ENCODE measurements at regions not wholly inside any gene's neighbourhood (a gene's known extent, or its start where the extent isn't known, plus 50 kb on each side); places are given as distances from the start of the nearest gene placed in this dataset.
A peak's percentile ranks its signal among the peaks of the same experiment; 100 is the strongest.

DNA sequence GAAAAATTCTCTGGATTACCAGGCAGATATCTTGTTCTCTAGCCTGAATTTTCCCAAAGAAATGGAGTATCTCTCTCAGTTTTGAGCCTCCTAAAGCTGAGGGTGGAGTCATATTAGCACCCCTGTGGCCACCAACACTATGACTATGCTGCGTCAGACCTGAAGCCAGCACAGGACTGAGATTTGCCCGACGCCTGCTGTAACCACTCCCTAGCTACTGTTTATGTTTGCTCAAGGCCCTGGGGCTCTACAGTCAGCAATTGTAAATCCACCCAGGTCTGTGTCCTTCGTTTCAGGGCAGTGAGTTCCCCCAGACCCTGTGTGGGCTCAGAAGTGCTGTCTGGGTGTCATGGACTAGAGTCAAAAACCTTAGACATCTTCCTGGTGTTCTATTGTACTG is 61.4 kb downstream of the ZXDA start:
- no peak for DNase-seq (ENCODE audit: extremely low read depth, low read depth)
- TF ChIP-seq, protein P1, sequence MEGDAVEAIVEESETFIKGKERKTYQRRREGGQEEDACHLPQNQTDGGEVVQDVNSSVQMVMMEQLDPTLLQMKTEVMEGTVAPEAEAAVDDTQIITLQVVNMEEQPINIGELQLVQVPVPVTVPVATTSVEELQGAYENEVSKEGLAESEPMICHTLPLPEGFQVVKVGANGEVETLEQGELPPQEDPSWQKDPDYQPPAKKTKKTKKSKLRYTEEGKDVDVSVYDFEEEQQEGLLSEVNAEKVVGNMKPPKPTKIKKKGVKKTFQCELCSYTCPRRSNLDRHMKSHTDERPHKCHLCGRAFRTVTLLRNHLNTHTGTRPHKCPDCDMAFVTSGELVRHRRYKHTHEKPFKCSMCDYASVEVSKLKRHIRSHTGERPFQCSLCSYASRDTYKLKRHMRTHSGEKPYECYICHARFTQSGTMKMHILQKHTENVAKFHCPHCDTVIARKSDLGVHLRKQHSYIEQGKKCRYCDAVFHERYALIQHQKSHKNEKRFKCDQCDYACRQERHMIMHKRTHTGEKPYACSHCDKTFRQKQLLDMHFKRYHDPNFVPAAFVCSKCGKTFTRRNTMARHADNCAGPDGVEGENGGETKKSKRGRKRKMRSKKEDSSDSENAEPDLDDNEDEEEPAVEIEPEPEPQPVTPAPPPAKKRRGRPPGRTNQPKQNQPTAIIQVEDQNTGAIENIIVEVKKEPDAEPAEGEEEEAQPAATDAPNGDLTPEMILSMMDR (IDR thresholded peaks at IDR 0.05; ENCODE audit: low read depth, low read length, missing control alignments): no peak
- H3K4me3 ChIP-seq (replicated peaks; ENCODE audit: low read depth, low read length): no peak overlapping the region

DNA sequence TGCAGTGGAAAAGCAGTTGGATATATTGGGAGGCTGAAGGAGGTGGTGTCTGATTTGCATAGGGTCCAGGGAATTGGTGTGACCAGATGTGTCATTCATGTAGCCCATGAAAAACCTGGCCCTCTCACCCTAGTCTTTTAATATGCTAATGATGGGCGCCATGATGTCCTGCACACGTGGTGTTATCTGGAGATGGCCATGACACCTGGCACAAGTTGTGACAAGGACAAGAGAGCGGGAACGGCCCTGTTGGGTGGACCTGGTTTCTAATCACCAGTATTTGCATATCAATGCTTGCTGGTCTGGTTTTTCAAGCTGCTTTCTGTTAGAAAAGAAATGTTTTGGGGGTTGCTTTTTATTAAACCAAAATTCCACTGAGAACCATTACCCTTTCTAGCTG is 87.4 kb downstream of the ZXDA start:
- DNase-seq (ENCODE audit: extremely low read depth, low read depth): no peak
- H3K4me3 ChIP-seq (replicated peaks; ENCODE audit: low read depth, low read length): no peak overlapping the region
- TF ChIP-seq, protein P1 (IDR thresholded peaks at IDR 0.05; ENCODE audit: low read depth, low read length, missing control alignments): no peak

DNA sequence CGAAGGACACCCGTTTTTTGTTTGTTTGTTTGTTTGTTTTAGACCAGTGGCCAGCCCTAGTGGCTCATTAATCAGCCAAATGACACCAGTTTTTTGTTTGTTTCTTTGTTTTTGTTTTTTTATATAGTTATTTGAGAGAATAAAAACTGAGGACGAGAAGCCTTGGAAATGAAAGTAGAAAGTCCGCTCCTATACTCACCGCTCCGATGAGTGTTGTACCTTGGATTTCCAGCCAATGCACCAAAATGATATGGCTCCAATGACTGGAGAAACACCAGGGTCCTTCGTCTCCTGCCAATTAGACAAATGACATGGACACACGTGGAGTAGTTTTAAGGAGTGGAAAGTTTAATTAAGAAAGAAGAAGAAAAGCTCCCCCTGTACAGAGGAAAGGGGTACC is 87.9 kb downstream of the ZXDA start:
- H3K4me3 ChIP-seq (replicated peaks; ENCODE audit: low read depth, low read length): no peak overlapping the region
- TF ChIP-seq, protein P1 (IDR thresholded peaks at IDR 0.05; ENCODE audit: low read depth, low read length, missing control alignments): no peak
- DNase-seq (ENCODE audit: extremely low read depth, low read depth): no peak

DNA sequence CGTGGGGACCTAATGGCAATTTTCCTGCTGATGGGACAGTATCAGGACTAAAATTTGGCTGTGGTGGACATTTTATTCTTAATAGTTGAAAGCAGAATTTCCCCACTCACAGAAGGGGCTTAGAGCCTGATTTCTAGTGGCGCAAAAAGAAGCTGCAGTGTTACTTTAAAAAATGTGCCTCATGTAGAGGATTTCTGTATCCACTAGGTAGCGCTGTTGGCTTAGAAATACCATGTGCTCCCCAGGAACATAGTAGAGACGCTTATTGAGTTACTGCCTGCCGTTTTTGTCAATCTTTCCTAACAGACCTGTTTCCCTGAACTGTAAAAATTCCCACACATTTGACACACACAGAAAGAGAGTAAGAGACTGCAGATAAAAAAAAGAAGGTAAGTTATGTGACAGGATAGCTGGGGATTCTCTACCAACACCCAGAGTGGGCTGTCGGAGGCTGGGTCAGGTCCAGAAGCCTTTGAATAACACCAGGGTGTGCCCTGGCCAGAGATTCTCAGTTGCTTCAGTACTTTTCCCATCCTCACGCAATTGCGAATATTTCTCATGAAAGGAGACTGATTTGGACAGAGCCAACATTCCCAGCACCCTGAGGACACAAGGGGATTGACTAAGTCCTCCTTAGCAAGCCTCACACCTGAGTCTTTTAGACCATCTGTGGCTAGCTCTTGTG is 88.4 kb downstream of the ZXDA start:
- H3K4me3 ChIP-seq (replicated peaks; ENCODE audit: low read depth, low read length): no peak overlapping the region
- TF ChIP-seq, protein P1 (IDR thresholded peaks at IDR 0.05; ENCODE audit: low read depth, low read length, missing control alignments): peak; percentile 33
- peak; percentile 16 for DNase-seq (ENCODE audit: extremely low read depth, low read depth)

DNA sequence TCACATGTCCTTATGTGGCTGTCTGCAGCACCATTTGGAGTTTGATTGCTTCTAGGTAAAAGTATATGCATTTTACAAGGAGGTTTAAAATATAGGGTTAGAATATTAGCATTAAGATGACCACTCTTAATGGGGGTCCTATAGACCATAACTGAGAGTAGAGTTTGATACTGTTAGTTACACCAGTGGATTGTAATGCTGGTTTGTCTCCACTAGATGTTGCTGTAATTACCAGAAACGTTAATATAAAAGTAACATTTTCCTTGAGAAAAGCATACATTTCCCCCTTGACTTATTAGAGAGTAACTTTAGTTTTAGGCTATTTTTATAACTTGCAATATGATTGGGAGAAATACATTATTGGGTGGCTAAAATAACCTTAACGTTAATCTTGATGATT is 93.0 kb downstream of the ZXDA start:
- TF ChIP-seq, protein P1 (IDR thresholded peaks at IDR 0.05; ENCODE audit: low read depth, low read length, missing control alignments): no peak
- no peak overlapping the region for H3K4me3 ChIP-seq (replicated peaks; ENCODE audit: low read depth, low read length)
- DNase-seq (ENCODE audit: extremely low read depth, low read depth): no peak

DNA sequence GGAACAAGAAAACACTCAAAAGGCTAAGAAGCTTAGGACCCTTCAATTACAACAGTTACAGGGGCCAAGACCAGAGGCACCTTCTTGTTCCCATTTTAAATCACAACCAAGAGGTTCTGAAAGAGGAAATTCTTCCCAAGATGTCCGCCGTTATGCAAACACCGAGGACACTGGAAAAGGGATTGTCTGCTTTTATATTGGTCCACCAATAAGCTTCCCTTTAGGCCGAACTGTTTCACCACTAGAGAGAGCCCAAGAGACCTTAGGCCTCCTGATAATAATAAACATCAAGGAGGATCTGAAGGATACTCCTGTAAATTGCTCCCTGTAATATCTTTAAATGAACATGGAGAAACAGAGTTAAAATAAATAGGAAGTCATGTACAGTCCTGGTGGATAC is 92.6 kb upstream of the NLRP2B start:
- no peak overlapping the region for H3K4me3 ChIP-seq (replicated peaks; ENCODE audit: low read depth, low read length)
- TF ChIP-seq, protein P1 (IDR thresholded peaks at IDR 0.05; ENCODE audit: low read depth, low read length, missing control alignments): no peak
- no peak for DNase-seq (ENCODE audit: extremely low read depth, low read depth)

DNA sequence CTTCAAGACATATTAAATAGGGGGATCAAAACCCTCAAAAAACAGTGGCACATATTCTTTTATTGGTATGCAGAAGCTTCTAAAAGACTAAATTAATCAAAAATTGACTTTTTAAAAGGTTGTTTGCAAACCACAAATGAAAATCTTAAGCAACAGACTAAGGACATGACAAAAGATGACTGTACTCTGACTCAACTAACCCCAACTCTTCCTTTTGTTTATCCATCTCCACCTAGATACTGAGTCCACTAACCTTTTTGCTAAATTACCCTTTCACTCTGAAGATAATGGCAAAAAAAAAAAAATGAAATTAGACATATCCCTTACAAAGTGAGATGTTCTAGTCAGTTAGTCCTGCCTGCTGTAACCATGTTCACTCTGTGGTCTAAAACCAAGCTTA is 91.6 kb upstream of the NLRP2B start:
- H3K4me3 ChIP-seq (replicated peaks; ENCODE audit: low read depth, low read length): no peak overlapping the region
- no peak for DNase-seq (ENCODE audit: extremely low read depth, low read depth)
- TF ChIP-seq, protein P1 (IDR thresholded peaks at IDR 0.05; ENCODE audit: low read depth, low read length, missing control alignments): no peak
